GM19351 (cell line): ENCODE measurements at regions not wholly inside any gene's neighbourhood (a gene's known extent, or its start where the extent isn't known, plus 50 kb on each side); places are given as distances from the start of the nearest gene placed in this dataset.

Experiments used
- ATAC-seq: cut with Tn5 transposase; IDR thresholded peaks from one replicate; pipeline ENCODE4 v1.9.1; 2021; ENCODE audit warnings: mild to moderate bottlenecking, moderate library complexity; ENCODE audit not compliant: unreplicated experiment

GRCh38 chr6:33967966-33968724, 164.3 kb upstream of the MLN start:
- ATAC-seq = no peak

- no peak for ATAC-seq
These were observed 163.5 kb upstream of the MLN start for GRCh38 chr6:33967265-33967767.

- ATAC-seq = no peak
These were observed 162.7 kb upstream of the MLN start for GRCh38 chr6:33966536-33966935.

GRCh38 chr6:33965766-33966165, 162.0 kb upstream of the MLN start:
- no peak for ATAC-seq

- no peak for ATAC-seq
These were observed 160.6 kb upstream of the MLN start for GRCh38 chr6:33964387-33964786.

GRCh38 chr6:33963136-33963750, 159.4 kb upstream of the MLN start:
- ATAC-seq = no peak

- no peak for ATAC-seq
These were observed 158.6 kb upstream of the MLN start for GRCh38 chr6:33962246-33963027.

GRCh38 chr6:33961691-33962090, 157.9 kb upstream of the MLN start:
- no peak for ATAC-seq

GRCh38 chr6:33960345-33961313, 156.8 kb upstream of the MLN start:
- ATAC-seq = no peak

- no peak for ATAC-seq
These were observed 156.0 kb upstream of the MLN start for GRCh38 chr6:33959661-33960344.

- ATAC-seq = no peak
These were observed 155.5 kb upstream of the MLN start for GRCh38 chr6:33959329-33959651.

- ATAC-seq = no peak
These were observed 154.9 kb upstream of the MLN start for GRCh38 chr6:33958526-33959328.

GRCh38 chr6:33957892-33958525, 154.2 kb upstream of the MLN start:
- no peak for ATAC-seq

GRCh38 chr6:33957131-33957891, 153.5 kb upstream of the MLN start:
- ATAC-seq = no peak

GRCh38 chr6:33956206-33956605, 152.4 kb upstream of the MLN start:
- no peak for ATAC-seq

GRCh38 chr6:33955566-33955965, 151.8 kb upstream of the MLN start:
- no peak for ATAC-seq

- no peak for ATAC-seq
These were observed 150.7 kb upstream of the MLN start for GRCh38 chr6:33954453-33954852.

- ATAC-seq = no peak
These were observed 149.4 kb upstream of the MLN start for GRCh38 chr6:33953171-33953570.
